GM23338 (cell line): ENCODE measurements at regions not wholly inside any gene's neighbourhood (a gene's known extent, or its start where the extent isn't known, plus 50 kb on each side); places are given as distances from the start of the nearest gene placed in this dataset.

ENCODE experiments used
- ATAC-seq: fragments of 200-7000 bp; cut with Tn5 transposase; 3 replicates; pipeline ENCODE4 v1.9.1; 2020
- DNase-seq: peaks from one replicate; pipeline ENCODE4 v3.0.0-alpha.2; 2015; ENCODE audit warnings: low spot score
- H2AFZ ChIP-seq: fragments of 200-600 bp; sonication (generic); 2 replicates; pipeline ENCODE4 v1.8.0; 2016; ENCODE audit warnings: antibody characterized with exemption, mild to moderate bottlenecking, moderate library complexity
- H3F3A ChIP-seq: fragments of 200-600 bp; sonication (generic); replicated peaks from 2 replicates; pipeline ENCODE4 v1.8.0; 2017; ENCODE audit warnings: antibody characterized with exemption, mixed run types, low read depth
- H3K27ac ChIP-seq: fragments of 200-600 bp; sonication (generic); 2 replicates; pipeline ENCODE4 v1.6.1; 2016; ENCODE audit warnings: low read depth
- H3K27me3 ChIP-seq: fragments of 200-600 bp; sonication (generic); 2 replicates; pipeline ENCODE4 v1.8.0; 2016; ENCODE audit warnings: mild to moderate bottlenecking, mixed run types, moderate library complexity; ENCODE audit not compliant: insufficient read depth
- H3K36me3 ChIP-seq: fragments of 200-600 bp; sonication (generic); 2 replicates; pipeline ENCODE4 v1.8.0; 2016; ENCODE audit warnings: mild to moderate bottlenecking; ENCODE audit not compliant: insufficient read depth
- H3K4me1 ChIP-seq: fragments of 200-600 bp; sonication (generic); 2 replicates; pipeline ENCODE4 v1.8.0; 2016; ENCODE audit warnings: mild to moderate bottlenecking, moderate library complexity; ENCODE audit not compliant: insufficient read depth
- H3K4me2 ChIP-seq: fragments of 200-600 bp; sonication (generic); 2 replicates; pipeline ENCODE4 v1.7.1; 2017; ENCODE audit warnings: mixed run types
- H3K4me3 ChIP-seq: fragments of 200-600 bp; sonication (generic); 2 replicates; pipeline ENCODE4 v1.6.1; 2016; ENCODE audit warnings: mixed run types
- H3K79me2 ChIP-seq: fragments of 200-600 bp; sonication (generic); replicated peaks from 2 replicates; pipeline ENCODE4 v1.8.0; 2017; ENCODE audit warnings: mild to moderate bottlenecking; ENCODE audit not compliant: insufficient read depth
- H3K9me2 ChIP-seq: fragments of 200-600 bp; sonication (generic); 2 replicates; pipeline ENCODE4 v1.8.0; 2017; ENCODE audit not compliant: insufficient read depth
- H4K20me1 ChIP-seq: fragments of 200-600 bp; sonication (generic); replicated peaks from 2 replicates; pipeline ENCODE4 v1.8.0; 2017; ENCODE audit warnings: mild to moderate bottlenecking; ENCODE audit not compliant: insufficient read depth
- H3K27ac Mint-ChIP-seq: 2 replicates; pipeline ENCODE4 v1.8.0; 2020; ENCODE audit warnings: inconsistent platforms, mild to moderate bottlenecking, moderate library complexity, mixed read lengths
- H3K27me3 Mint-ChIP-seq: 3 replicates; pipeline ENCODE4 v1.8.0; 2022; ENCODE audit warnings: low read depth, mild to moderate bottlenecking, moderate library complexity, mixed read lengths, inconsistent platforms; ENCODE audit not compliant: insufficient read depth, poor library complexity
- H3K36me3 Mint-ChIP-seq: 3 replicates; pipeline ENCODE4 v1.8.0; 2021; ENCODE audit warnings: low read depth, mild to moderate bottlenecking, inconsistent platforms, moderate library complexity, mixed read lengths
- H3K4me1 Mint-ChIP-seq: 3 replicates; pipeline ENCODE4 v1.8.0; 2020; ENCODE audit warnings: mild to moderate bottlenecking, inconsistent platforms, mixed read lengths
- H3K4me3 Mint-ChIP-seq: 3 replicates; pipeline ENCODE4 v1.8.0; 2021; ENCODE audit warnings: moderate library complexity, mild to moderate bottlenecking, inconsistent platforms, mixed read lengths
- H3K9me3 Mint-ChIP-seq: 3 replicates; pipeline ENCODE4 v1.8.0; 2020; ENCODE audit warnings: moderate library complexity, mild to moderate bottlenecking, inconsistent platforms, mixed read lengths
- CTCF ChIP-seq, 2 experiments: fragments of 200-600 bp in 1 of 2; sonication (generic) in 1 of 2; conservative IDR thresholded peaks; 2 replicates each; pipeline versions ENCODE4 v1.5.1 to v1.6.1; 2016 to 2017; ENCODE audit warnings: antibody characterized with exemption in 2 of 2, low read depth in 2 of 2, mild to moderate bottlenecking in 2 of 2, moderate library complexity in 1 of 2
- EZH2 ChIP-seq: fragments of 200-600 bp; sonication (generic); IDR thresholded peaks from one replicate; pipeline ENCODE4 v1.8.0; 2017; ENCODE audit warnings: antibody characterized with exemption, mild to moderate bottlenecking, low read depth; ENCODE audit not compliant: unreplicated experiment
- EZH2phosphoT487 ChIP-seq: fragments of 200-600 bp; sonication (generic); IDR thresholded peaks from one replicate; pipeline ENCODE4 v1.8.1; 2018; ENCODE audit warnings: antibody characterized with exemption; ENCODE audit not compliant: unreplicated experiment
- JUNB ChIP-seq: IDR thresholded peaks from one replicate; pipeline ENCODE4 v1.6.1; 2016; ENCODE audit warnings: antibody characterized with exemption; ENCODE audit not compliant: unreplicated experiment
- NANOG ChIP-seq: IDR thresholded peaks from 2 replicates; pipeline ENCODE4 v1.6.1; 2016; ENCODE audit warnings: antibody characterized with exemption, borderline replicate concordance
- ZNF114 ChIP-seq: fragments of 250-450 bp; sonication (Bioruptor Pico); IDR thresholded peaks from 2 replicates; pipeline ENCODE4 v1.5.0; 2020; ENCODE audit warnings: mild to moderate bottlenecking, moderate library complexity
- ZNF331 ChIP-seq: fragments of 250-450 bp; sonication (Bioruptor Pico); IDR thresholded peaks from 2 replicates; pipeline ENCODE4 v1.5.0; 2020; ENCODE audit warnings: low read depth, mild to moderate bottlenecking, moderate library complexity
- TF ChIP-seq, protein P1 (sequence below): IDR thresholded peaks from 2 replicates; pipeline ENCODE4 v1.6.1; 2016; ENCODE audit warnings: antibody characterized with exemption
- TF ChIP-seq, protein P2 (sequence below): IDR thresholded peaks from one replicate; pipeline ENCODE4 v1.6.1; 2018; ENCODE audit warnings: antibody characterized with exemption; ENCODE audit not compliant: unreplicated experiment

GRCh38 chrX:38879631-38880220 lies 78.5 kb downstream of the MID1IP1 start:
- Mint-ChIP-seq H3K36me3 (no peaks in the 10 kb centered on the region; the same call in 2 of the 3 replicates), H3K4me3 (no peak overlapping the region), H3K4me1 (peaks cover 11% of the 10 kb centered on the region; the same call in 2 of the 3 replicates), H3K27ac (no peak overlapping the region), H3K9me3 (no peaks in the 10 kb centered on the region), H3K27me3 (no peaks in the 10 kb centered on the region)
- Histone ChIP-seq H3K79me2 (no peaks in the 10 kb centered on the region), H3F3A (no peaks in the 10 kb centered on the region), H3K4me2 (no peak overlapping the region), H4K20me1 (no peaks in the 10 kb centered on the region), H3K36me3 (no peaks in the 10 kb centered on the region), H3K27ac (no peak overlapping the region), H3K4me1 (peaks cover 8% of the 10 kb centered on the region; the same call in 1 of the 2 replicates), H3K27me3 (no peaks in the 10 kb centered on the region), H3K9me2 (no peaks in the 10 kb centered on the region), H3K4me3 (no peak overlapping the region), H2AFZ (no peak overlapping the region)
- ATAC-seq = no peak
- no peak for DNase-seq
- TF ChIP-seq, protein P1, sequence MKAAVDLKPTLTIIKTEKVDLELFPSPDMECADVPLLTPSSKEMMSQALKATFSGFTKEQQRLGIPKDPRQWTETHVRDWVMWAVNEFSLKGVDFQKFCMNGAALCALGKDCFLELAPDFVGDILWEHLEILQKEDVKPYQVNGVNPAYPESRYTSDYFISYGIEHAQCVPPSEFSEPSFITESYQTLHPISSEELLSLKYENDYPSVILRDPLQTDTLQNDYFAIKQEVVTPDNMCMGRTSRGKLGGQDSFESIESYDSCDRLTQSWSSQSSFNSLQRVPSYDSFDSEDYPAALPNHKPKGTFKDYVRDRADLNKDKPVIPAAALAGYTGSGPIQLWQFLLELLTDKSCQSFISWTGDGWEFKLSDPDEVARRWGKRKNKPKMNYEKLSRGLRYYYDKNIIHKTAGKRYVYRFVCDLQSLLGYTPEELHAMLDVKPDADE = no peak
- TF ChIP-seq EZH2 = no peak
- TF ChIP-seq NANOG = no peak
- TF ChIP-seq ZNF331 (CRISPR knock-in tag) = no peak
- TF ChIP-seq JUNB = no peak
- TF ChIP-seq EZH2phosphoT487 = no peak
- TF ChIP-seq ZNF114 = no peak

DNA sequence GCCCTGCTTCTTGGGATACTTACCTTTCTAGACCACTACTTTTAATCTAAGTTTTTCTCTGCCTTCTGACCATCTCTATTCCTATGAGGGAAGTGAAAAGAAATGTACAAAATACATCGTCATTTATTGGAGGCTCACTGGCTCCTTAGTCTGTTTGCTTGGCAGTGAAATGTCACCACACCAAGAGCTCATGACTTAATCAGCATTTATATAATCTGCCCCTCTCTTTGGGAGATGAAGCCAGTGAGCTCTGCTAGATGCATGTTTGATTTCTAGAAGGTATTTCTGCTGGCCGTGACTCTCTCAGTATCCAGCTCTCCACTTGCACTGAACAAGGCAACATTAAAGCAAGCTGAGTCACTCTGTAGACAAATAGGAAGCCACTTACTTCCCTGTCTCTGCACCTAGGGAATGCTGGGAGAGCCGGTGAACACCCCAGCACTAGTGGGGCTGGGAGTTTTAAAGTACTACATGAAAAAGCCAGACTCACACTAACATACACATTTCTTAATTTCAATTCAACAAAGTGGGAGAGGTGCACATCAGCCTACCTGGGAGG lies 79.1 kb downstream of the MID1IP1 start:
- Mint-ChIP-seq H3K4me3 (no peak overlapping the region), H3K4me1 (peaks cover 11% of the 10 kb centered on the region; the same call in 2 of the 3 replicates), H3K36me3 (no peaks in the 10 kb centered on the region; the same call in 2 of the 3 replicates), H3K9me3 (no peaks in the 10 kb centered on the region), H3K27me3 (no peaks in the 10 kb centered on the region), H3K27ac (no peak overlapping the region)
- Histone ChIP-seq H3K79me2 (no peaks in the 10 kb centered on the region), H3K9me2 (no peaks in the 10 kb centered on the region), H4K20me1 (no peaks in the 10 kb centered on the region), H3K27me3 (no peaks in the 10 kb centered on the region), H3K4me3 (no peak overlapping the region), H3K27ac (no peak overlapping the region), H3F3A (no peaks in the 10 kb centered on the region), H3K4me2 (no peak overlapping the region), H3K4me1 (peaks cover 8% of the 10 kb centered on the region; the same call in 1 of the 2 replicates), H2AFZ (no peak overlapping the region), H3K36me3 (no peaks in the 10 kb centered on the region)
- TF ChIP-seq EZH2 (no peak), EZH2phosphoT487 (no peak), ZNF331 (CRISPR knock-in tag) (no peak), CTCF (conservative IDR thresholded peaks at IDR 0.05; ENCODE audit: low read depth in 2 of 2) (no peak), ZNF114 (no peak)
- TF ChIP-seq, protein P2, sequence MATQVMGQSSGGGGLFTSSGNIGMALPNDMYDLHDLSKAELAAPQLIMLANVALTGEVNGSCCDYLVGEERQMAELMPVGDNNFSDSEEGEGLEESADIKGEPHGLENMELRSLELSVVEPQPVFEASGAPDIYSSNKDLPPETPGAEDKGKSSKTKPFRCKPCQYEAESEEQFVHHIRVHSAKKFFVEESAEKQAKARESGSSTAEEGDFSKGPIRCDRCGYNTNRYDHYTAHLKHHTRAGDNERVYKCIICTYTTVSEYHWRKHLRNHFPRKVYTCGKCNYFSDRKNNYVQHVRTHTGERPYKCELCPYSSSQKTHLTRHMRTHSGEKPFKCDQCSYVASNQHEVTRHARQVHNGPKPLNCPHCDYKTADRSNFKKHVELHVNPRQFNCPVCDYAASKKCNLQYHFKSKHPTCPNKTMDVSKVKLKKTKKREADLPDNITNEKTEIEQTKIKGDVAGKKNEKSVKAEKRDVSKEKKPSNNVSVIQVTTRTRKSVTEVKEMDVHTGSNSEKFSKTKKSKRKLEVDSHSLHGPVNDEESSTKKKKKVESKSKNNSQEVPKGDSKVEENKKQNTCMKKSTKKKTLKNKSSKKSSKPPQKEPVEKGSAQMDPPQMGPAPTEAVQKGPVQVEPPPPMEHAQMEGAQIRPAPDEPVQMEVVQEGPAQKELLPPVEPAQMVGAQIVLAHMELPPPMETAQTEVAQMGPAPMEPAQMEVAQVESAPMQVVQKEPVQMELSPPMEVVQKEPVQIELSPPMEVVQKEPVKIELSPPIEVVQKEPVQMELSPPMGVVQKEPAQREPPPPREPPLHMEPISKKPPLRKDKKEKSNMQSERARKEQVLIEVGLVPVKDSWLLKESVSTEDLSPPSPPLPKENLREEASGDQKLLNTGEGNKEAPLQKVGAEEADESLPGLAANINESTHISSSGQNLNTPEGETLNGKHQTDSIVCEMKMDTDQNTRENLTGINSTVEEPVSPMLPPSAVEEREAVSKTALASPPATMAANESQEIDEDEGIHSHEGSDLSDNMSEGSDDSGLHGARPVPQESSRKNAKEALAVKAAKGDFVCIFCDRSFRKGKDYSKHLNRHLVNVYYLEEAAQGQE = no peak
- DNase-seq (no peak), ATAC-seq (no peak)
